ENCODE measurements at regions not wholly inside any gene's neighbourhood (a gene's known extent, or its start where the extent isn't known, plus 50 kb on each side); places are given as distances from the start of the nearest gene placed in this dataset.

DNA sequence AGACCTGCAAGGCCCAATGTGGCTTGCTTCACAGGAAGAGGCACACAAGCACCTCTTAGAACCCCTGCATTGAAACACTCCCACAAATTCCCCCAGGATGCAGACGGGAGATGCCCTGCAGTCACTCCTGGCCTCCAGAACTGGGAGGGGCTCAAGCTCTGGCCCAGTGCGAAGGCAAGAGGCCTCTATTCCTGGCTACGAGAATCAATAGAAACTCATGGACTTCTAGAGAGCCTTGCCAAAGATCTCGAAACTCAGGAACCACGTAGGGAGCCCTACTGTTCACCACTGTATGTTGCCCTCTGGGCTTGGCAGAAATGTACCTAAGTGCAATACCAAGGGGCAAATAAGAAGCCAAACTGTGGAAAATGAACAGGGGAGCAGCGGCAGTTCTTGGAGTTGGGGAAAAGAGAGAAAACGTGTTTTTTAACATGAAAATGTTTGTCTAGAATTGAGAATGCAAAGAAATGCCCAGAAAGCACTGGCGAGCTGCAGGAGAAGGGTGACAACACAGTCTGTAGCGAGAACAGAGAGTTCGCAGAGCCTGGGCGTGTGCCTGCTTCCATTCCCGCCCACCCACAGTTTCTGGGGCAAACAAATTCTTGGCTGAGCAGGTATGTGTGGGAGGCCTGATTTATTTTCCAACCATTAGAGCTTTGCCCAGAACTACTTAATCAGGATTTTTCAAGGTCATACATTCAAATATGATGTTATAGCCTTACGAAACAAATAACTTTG is 260.5 kb upstream of the KLF14 start:
- peak overlapping the region; percentile 19 to 57 for H3K27ac ChIP-seq (ENCODE audit: low read depth in 1 of 2, low read length in 2 of 2)
- H3K4me3 Mint-ChIP-seq = peak overlapping the region; percentile 57

DNA sequence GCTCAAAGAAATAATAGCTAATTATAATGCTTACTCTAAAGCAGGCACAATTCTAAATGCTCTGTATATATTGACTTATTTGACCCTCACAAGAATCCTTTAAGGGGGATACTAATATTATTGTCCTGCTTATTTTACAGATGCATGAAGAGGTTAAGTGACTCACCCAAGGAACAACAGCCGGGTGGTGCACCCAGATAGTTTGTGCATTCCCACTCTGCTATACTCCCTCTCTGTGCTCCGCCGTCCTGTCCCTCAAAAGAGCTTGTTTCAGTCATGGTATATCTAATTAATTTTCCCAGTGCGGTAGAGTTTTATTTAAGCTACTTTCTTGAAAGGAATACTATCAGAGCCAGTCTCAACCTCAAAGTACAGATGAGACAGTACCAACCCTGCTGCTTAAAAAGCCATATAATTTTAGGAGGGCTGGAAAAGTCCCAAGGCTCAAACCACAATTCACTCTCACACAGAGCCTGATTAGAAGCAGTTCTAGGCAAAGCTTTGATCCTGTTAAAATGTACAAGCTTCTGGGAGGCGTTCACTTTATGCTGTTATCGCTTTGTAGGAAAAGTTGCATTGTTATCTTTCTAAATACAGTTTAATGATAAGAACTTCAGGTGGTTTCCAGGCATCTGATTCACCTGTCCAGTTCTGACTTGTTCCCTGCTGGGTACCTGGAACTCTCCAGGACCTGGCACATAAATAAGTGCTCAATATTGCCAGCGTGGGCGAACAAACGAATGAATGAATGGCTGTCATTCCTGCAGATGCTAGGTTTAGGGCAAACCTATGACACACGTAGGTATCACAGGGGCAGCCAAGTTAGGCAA is 261.5 kb upstream of the KLF14 start:
- Mint-ChIP-seq H3K27ac (peak overlapping the region; percentile 85), H3K9me3 (no peaks in the 10 kb centered on the region), H3K27me3 (no peaks in the 10 kb centered on the region), H3K4me3 (peak overlapping the region; percentile 54), H3K4me1 (ENCODE audit: low read depth) (peaks cover 86% of the 10 kb centered on the region), H3K36me3 (ENCODE audit: low read depth) (peaks cover 76% of the 10 kb centered on the region)
- TF ChIP-seq, protein P1, sequence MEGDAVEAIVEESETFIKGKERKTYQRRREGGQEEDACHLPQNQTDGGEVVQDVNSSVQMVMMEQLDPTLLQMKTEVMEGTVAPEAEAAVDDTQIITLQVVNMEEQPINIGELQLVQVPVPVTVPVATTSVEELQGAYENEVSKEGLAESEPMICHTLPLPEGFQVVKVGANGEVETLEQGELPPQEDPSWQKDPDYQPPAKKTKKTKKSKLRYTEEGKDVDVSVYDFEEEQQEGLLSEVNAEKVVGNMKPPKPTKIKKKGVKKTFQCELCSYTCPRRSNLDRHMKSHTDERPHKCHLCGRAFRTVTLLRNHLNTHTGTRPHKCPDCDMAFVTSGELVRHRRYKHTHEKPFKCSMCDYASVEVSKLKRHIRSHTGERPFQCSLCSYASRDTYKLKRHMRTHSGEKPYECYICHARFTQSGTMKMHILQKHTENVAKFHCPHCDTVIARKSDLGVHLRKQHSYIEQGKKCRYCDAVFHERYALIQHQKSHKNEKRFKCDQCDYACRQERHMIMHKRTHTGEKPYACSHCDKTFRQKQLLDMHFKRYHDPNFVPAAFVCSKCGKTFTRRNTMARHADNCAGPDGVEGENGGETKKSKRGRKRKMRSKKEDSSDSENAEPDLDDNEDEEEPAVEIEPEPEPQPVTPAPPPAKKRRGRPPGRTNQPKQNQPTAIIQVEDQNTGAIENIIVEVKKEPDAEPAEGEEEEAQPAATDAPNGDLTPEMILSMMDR (IDR thresholded peaks at IDR 0.05) = no peak
- POLR2A ChIA-PET = interaction anchor here (1.0 to 1.2 kb wide), 3 partner anchors 13 to 38 kb away, joined by 3 read pairs; no protein-coding TSS in a partner anchor
- CTCF ChIA-PET = interaction anchor here (0.9 to 3.2 kb wide), 4 partner anchors 12 to 45 kb away, joined by 4 to 18 read pairs (median 4); no protein-coding TSS in a partner anchor
- Histone ChIP-seq H3K4me3 (ENCODE audit: low read length) (no peak overlapping the region), H3K9me3 (ENCODE audit: control insufficient read depth in 1 of 2, insufficient read depth in 1 of 2, low read length in 2 of 2) (no peaks in the 10 kb centered on the region), H3K27ac (ENCODE audit: low read depth in 1 of 2, low read length in 2 of 2) (peak overlapping the region in 1 of 2 donors; percentile 57), H3K4me1 (ENCODE audit: insufficient read depth, low read length) (peaks cover 80% of the 10 kb centered on the region), H3K36me3 (ENCODE audit: insufficient read depth, low read length) (peaks cover 28% of the 10 kb centered on the region), H3K27me3 (ENCODE audit: control insufficient read depth in 1 of 2, insufficient read depth in 2 of 2, low read length in 2 of 2) (no peaks in the 10 kb centered on the region)
- intact Hi-C loops (cut with DNase I, micrococcal nuclease) = loop anchor here in 1 of 2 experiments (5.0 kb wide), 1 partner anchor 33 kb away; no protein-coding TSS in a partner anchor
- no peak for DNase-seq
- ATAC-seq (ENCODE audit: poor library complexity) = no peak

More for the DNA sequence above, 260.5 kb upstream of the KLF14 start:
- ChIA-PET CTCF (interaction anchor here (0.5 to 3.2 kb wide), 6 partner anchors 12 to 126 kb away, joined by 3 to 18 read pairs (median 4); no protein-coding TSS in a partner anchor), POLR2A (interaction anchor here (0.9 to 1.2 kb wide), 4 partner anchors 9 to 37 kb away, joined by 3 read pairs; no protein-coding TSS in a partner anchor)
- peaks cover 81% of the 10 kb centered on the region for H3K4me1 Mint-ChIP-seq (ENCODE audit: low read depth)
- H3K9me3 ChIP-seq (ENCODE audit: control insufficient read depth in 1 of 2, insufficient read depth in 1 of 2, low read length in 2 of 2) = no peaks in the 10 kb centered on the region
- intact Hi-C loops (cut with DNase I, micrococcal nuclease) = loop anchor here in 1 of 2 experiments (5.0 kb wide), 1 partner anchor 32 kb away; no protein-coding TSS in a partner anchor
- H3K27me3 ChIP-seq (ENCODE audit: control insufficient read depth in 1 of 2, insufficient read depth in 2 of 2, low read length in 2 of 2) = no peaks in the 10 kb centered on the region
- H3K36me3 Mint-ChIP-seq (ENCODE audit: low read depth) = peaks cover 70% of the 10 kb centered on the region
- H3K27ac Mint-ChIP-seq = peak overlapping the region; percentile 85
- peak overlapping the region; percentile 21 for H3K4me3 ChIP-seq (ENCODE audit: low read length)
- H3K9me3 Mint-ChIP-seq = no peaks in the 10 kb centered on the region
- H3K27me3 Mint-ChIP-seq = no peaks in the 10 kb centered on the region
- ATAC-seq (ENCODE audit: poor library complexity) (no peak), DNase-seq (no peak)
- TF ChIP-seq, protein P1 (IDR thresholded peaks at IDR 0.05) = no peak
- peaks cover 19% of the 10 kb centered on the region for H3K36me3 ChIP-seq (ENCODE audit: insufficient read depth, low read length)
- peaks cover 85% of the 10 kb centered on the region for H3K4me1 ChIP-seq (ENCODE audit: insufficient read depth, low read length)

DNA sequence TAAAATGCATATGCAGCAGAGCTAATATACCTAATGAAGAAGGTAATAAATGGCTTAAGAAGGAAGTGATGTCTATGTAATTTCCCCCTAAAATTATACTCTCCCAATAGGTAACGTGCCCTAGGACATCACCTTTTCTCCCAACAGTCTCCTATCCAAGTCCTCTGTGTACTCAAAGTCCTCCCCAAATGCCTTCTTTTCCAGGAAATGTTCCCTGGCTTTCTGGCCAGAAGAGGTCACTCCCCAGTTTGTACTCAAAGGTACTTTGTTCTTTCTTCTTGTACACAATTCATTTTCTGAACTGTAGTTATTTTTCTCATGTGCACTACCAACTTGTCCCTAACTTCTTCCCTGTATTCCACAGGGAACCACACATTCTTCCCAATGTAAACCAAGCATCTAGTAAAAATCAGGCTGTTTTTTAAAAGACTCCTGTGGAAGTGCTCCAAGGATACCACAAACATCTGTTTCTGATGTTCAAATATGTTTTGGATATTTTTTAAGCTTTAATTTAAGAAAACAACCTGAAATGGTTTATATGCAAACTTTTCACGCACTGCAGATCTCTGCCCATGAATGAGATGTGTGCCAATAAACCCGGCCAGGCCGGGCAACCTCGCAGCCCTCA is 262.3 kb upstream of the KLF14 start:
- H3K36me3 ChIP-seq (ENCODE audit: insufficient read depth, low read length) = peaks cover 36% of the 10 kb centered on the region
- Mint-ChIP-seq H3K9me3 (no peaks in the 10 kb centered on the region), H3K36me3 (ENCODE audit: low read depth) (peaks cover 74% of the 10 kb centered on the region), H3K27ac (peak overlapping the region; percentile 85), H3K4me1 (ENCODE audit: low read depth) (peaks cover 85% of the 10 kb centered on the region), H3K4me3 (peak overlapping the region; percentile 65), H3K27me3 (no peaks in the 10 kb centered on the region)
- peak overlapping the region in 1 of 2 donors; percentile 32 for H3K27ac ChIP-seq (ENCODE audit: low read depth in 1 of 2, low read length in 2 of 2)
- DNase-seq (no peak), ATAC-seq (ENCODE audit: poor library complexity) (no peak)
- TF ChIP-seq, protein P1 (IDR thresholded peaks at IDR 0.05) = no peak
- CTCF ChIA-PET = interaction anchor here (1.2 to 2.2 kb wide), 3 partner anchors 14 to 44 kb away, joined by 3 to 6 read pairs (median 4); no protein-coding TSS in a partner anchor
- POLR2A ChIA-PET = interaction anchor here (1.0 to 1.2 kb wide), 3 partner anchors 8 to 81 kb away, joined by 3 read pairs; no protein-coding TSS in a partner anchor
- intact Hi-C loops (cut with DNase I, micrococcal nuclease) = loop anchor here in 1 of 2 experiments (5.0 kb wide), 1 partner anchor 34 kb away; no protein-coding TSS in a partner anchor
- no peaks in the 10 kb centered on the region for H3K27me3 ChIP-seq (ENCODE audit: control insufficient read depth in 1 of 2, insufficient read depth in 2 of 2, low read length in 2 of 2)
- H3K9me3 ChIP-seq (ENCODE audit: control insufficient read depth in 1 of 2, insufficient read depth in 1 of 2, low read length in 2 of 2) = no peaks in the 10 kb centered on the region
- no peak overlapping the region for H3K4me3 ChIP-seq (ENCODE audit: low read length)
- peaks cover 78% of the 10 kb centered on the region for H3K4me1 ChIP-seq (ENCODE audit: insufficient read depth, low read length)
